Adrenal gland (tissue), 5 donors: ENCODE measurements at regions not wholly inside any gene's neighbourhood (a gene's known extent, or its start where the extent isn't known, plus 50 kb on each side); places are given as distances from the start of the nearest gene placed in this dataset.

Experiments used
- CTCF ChIP-seq, 6 experiments: fragments of 450-650 bp in 4 of 6; fragments of 200-600 bp in 2 of 6; sonication (generic) in 1 of 6; IDR thresholded peaks; 1 replicate in 5 of 6; 2 replicates in 1 of 6; pipeline versions ENCODE4 v1.5.1 to v1.8.0; 2016 to 2021; ENCODE audit warnings: antibody characterized with exemption in 6 of 6, mild to moderate bottlenecking in 2 of 6, moderate library complexity in 1 of 6
- POLR2A ChIP-seq, 2 donors: fragments of 450-650 bp; IDR thresholded peaks; one replicate each; pipeline ENCODE4 v1.6.1; 2017; ENCODE audit warnings: antibody characterized with exemption in 2 of 2, mild to moderate bottlenecking in 2 of 2, moderate library complexity in 1 of 2
- donor health status: DM: no; HTN: no; CAD: no.

GRCh38 chr6:56732517-56732916 is 89.8 kb upstream of the DST start:
- no peak for TF ChIP-seq CTCF (IDR thresholded peaks at IDR 0.05)
- TF ChIP-seq POLR2A (IDR thresholded peaks at IDR 0.05), result no peak
